ENCODE measurements at regions not wholly inside any gene's neighbourhood (a gene's known extent, or its start where the extent isn't known, plus 50 kb on each side); places are given as distances from the start of the nearest gene placed in this dataset.

GRCh38 chr21:20572582-20572981, 425.6 kb upstream of the NCAM2 start (continued):
- no peak for TF ChIP-seq ID3 (CRISPR knock-in tag; IDR thresholded peaks at IDR 0.05)
- no peak for TF ChIP-seq ID3 (tag; IDR thresholded peaks at IDR 0.05)
- no peak for TF ChIP-seq RBBP5 (IDR thresholded peaks at IDR 0.05; ENCODE audit: borderline replicate concordance, insufficient read depth, low read length, poor library complexity, severe bottlenecking)

GRCh38 chr21:20581361-20581760, 416.8 kb upstream of the NCAM2 start:
- H3K27ac ChIP-seq (ENCODE audit: extremely low read depth, low read depth, low read length), result no peak overlapping the region
- H3K36me3 ChIP-seq (ENCODE audit: control insufficient read depth, insufficient read depth, low read length), result no peaks in the 10 kb centered on the region
- no peaks in the 10 kb centered on the region for H3K4me1 ChIP-seq (replicated peaks in 1 of 2; ENCODE audit: control insufficient read depth in 2 of 2, insufficient read depth in 2 of 2, low read length in 2 of 2)
- in situ Hi-C loops (cut with MboI) (no loop called here), intact Hi-C loops (cut with micrococcal nuclease) (no loop called here)
- H4K20me1 ChIP-seq (replicated peaks; ENCODE audit: control insufficient read depth, insufficient read depth, low read length), result no peaks in the 10 kb centered on the region
- no peaks in the 10 kb centered on the region for H3K79me2 ChIP-seq (ENCODE audit: control insufficient read depth, insufficient read depth, low read length)
- no peak overlapping the region for H3K9ac ChIP-seq (ENCODE audit: insufficient read depth in 1 of 2, low read depth in 2 of 2, low read length in 2 of 2)
- no peaks in the 10 kb centered on the region for H3K9me1 ChIP-seq (ENCODE audit: control insufficient read depth, insufficient read depth, low read length)
- 8% methylated on average over 1 of the region's 1 CpG for WGBS (ENCODE audit: insufficient coverage, low coverage, missing lambda C conversion rate)
- ATAC-seq (no peak), FAIRE-seq (no peak), DNase-seq (ENCODE audit: extremely low read depth in 1 of 4, low spot score in 3 of 4) (no peak)
- CTCF ChIA-PET (ENCODE audit: low intra/inter-chr PET ratio), result no interaction called here
- POLR2A ChIA-PET, result no interaction called here
- no peaks in the 10 kb centered on the region for H3K9me3 ChIP-seq (replicated peaks; ENCODE audit: control insufficient read depth, insufficient read depth, low read depth, low read length)
- H3K27me3 ChIP-seq (ENCODE audit: control insufficient read depth in 2 of 2, insufficient read depth in 2 of 2, low read length in 2 of 2), result no peaks in the 10 kb centered on the region
- H3K4me2 ChIP-seq (ENCODE audit: insufficient read depth, low read length), result no peak overlapping the region
- no peak overlapping the region for H2AFZ ChIP-seq (ENCODE audit: low read depth, low read length)
- BruUV-seq (replicated peaks), result no TSS peak
- no peak overlapping the region for H3K4me3 ChIP-seq
- TF ChIP-seq HNRNPL (IDR thresholded peaks at IDR 0.05; ENCODE audit: low read depth, low read length), result no peak
- no peak for TF ChIP-seq FOXK2 (conservative IDR thresholded peaks at IDR 0.05 in 1 of 2, IDR thresholded peaks at IDR 0.05 in 1 of 2; ENCODE audit: low read depth in 2 of 2)
- no peak for TF ChIP-seq ELF4 (CRISPR knock-in tag; IDR thresholded peaks at IDR 0.05)
- no peak for TF ChIP-seq PTBP1 (IDR thresholded peaks at IDR 0.05; ENCODE audit: low read depth, low read length)
- no peak for TF ChIP-seq TRIM24 (IDR thresholded peaks at IDR 0.05)
- no peak for TF ChIP-seq POLR2G (IDR thresholded peaks at IDR 0.05; ENCODE audit: low read depth, low read length)
- TF ChIP-seq KLF10 (CRISPR knock-in tag; IDR thresholded peaks at IDR 0.05), result no peak
- no peak for TF ChIP-seq ZFP36 (IDR thresholded peaks at IDR 0.05; ENCODE audit: low read depth, low read length, partially characterized antibody)
- TF ChIP-seq MCM2 (IDR thresholded peaks at IDR 0.05; ENCODE audit: low read depth), result no peak
- TF ChIP-seq MYC (IDR thresholded peaks at IDR 0.05; ENCODE audit: low read depth, low read length), result no peak
- TF ChIP-seq MYC (CRISPR knock-in tag; IDR thresholded peaks at IDR 0.05; ENCODE audit: borderline replicate concordance, low read depth), result no peak
- no peak for TF ChIP-seq PRDM10 (IDR thresholded peaks at IDR 0.05; ENCODE audit: partially characterized antibody)
- TF ChIP-seq ZBTB5 (IDR thresholded peaks at IDR 0.05), result no peak
- no peak for TF ChIP-seq ZNF696 (CRISPR knock-in tag; conservative IDR thresholded peaks at IDR 0.05)
- no peak for TF ChIP-seq ZNF77 (CRISPR knock-in tag; IDR thresholded peaks at IDR 0.05)

All from K562 (cell line).